ENCODE measurements at regions not wholly inside any gene's neighbourhood (a gene's known extent, or its start where the extent isn't known, plus 50 kb on each side); places are given as distances from the start of the nearest gene placed in this dataset.

DNA sequence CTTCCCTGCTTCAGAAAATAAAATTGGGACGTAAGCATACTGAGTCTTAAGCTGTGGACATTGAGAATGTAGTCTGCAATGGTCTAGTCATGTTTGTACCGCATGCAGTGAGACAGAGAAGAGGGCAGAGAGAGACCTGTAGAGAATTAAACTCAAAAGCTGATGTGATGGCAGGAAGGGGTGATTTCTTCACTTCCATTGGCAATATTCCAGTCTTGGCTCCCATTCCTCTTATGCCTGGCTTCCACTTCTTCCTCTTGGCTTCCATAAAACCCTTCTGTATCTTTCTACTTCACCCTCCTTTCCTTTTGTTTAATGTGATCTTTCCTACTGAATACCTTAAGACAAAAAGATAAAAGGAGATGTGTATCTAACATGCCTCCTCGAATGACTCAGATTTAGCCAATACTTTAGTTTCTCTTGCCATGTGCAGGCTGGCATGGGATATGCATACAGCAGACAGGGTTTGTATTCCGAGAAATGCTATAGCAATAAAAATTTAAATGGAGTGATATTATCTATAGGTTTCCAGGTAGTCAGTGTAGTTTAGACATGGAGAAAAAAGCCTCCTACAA, 423.1 kb upstream of the DYNLRB2 start:
- CTCF ChIA-PET, result no interaction called here
- Histone ChIP-seq H3K27me3 (replicated peaks in 1 of 4; ENCODE audit: control extremely low read depth in 1 of 4, control insufficient read depth in 3 of 4, insufficient read depth in 4 of 4, low read length in 3 of 4) (peaks cover 0 to 5% (median 0%) of the 10 kb centered on the region in 4 experiments), H4K20me1 (ENCODE audit: control insufficient read depth, insufficient read depth, low read length, poor library complexity, severe bottlenecking) (no peaks in the 10 kb centered on the region), H3K9ac (ENCODE audit: low read length) (no peak overlapping the region), H3K27ac (ENCODE audit: low read length in 2 of 2) (no peak overlapping the region), H3K4me2 (replicated peaks; ENCODE audit: low read depth, low read length, poor library complexity, severe bottlenecking) (no peak overlapping the region), H3K4me3 (ENCODE audit: control extremely low read depth in 1 of 5, extremely low read depth in 1 of 5, insufficient read depth in 1 of 5, low read depth in 2 of 5, low read length in 4 of 5) (no peak overlapping the region), H3K4me1 (ENCODE audit: control insufficient read depth in 2 of 2, insufficient read depth in 2 of 2, low read length in 2 of 2) (no peaks in the 10 kb centered on the region), H3K9me3 (ENCODE audit: control extremely low read depth in 1 of 3, control insufficient read depth in 2 of 3, insufficient read depth in 1 of 3, low read length in 2 of 3) (no peaks in the 10 kb centered on the region), H3K79me2 (ENCODE audit: control insufficient read depth, insufficient read depth, low read length) (no peaks in the 10 kb centered on the region), H2AFZ (ENCODE audit: insufficient read depth, low read depth, low read length, poor library complexity, severe bottlenecking) (no peak overlapping the region), H3K36me3 (replicated peaks in 1 of 2; ENCODE audit: control extremely low read depth in 1 of 2, control insufficient read depth in 1 of 2, extremely low read depth in 1 of 2, insufficient read depth in 2 of 2, low read length in 1 of 2) (no peaks in the 10 kb centered on the region)
- Mint-ChIP-seq H3K27ac (no peak overlapping the region), H3K27me3 (peaks cover 14% of the 10 kb centered on the region), H3K4me3 (no peak overlapping the region), H3K4me1 (no peaks in the 10 kb centered on the region), H3K9me3 (ENCODE audit: insufficient read depth) (no peaks in the 10 kb centered on the region)
- intact Hi-C loops (cut with micrococcal nuclease), result no loop called here
- POLR2A ChIA-PET, result no interaction called here
- DNase-seq, result no peak
- no peak for TF ChIP-seq EZH2 (IDR thresholded peaks at IDR 0.05; ENCODE audit: borderline replicate concordance, insufficient read depth, low read depth, low read length, poor library complexity, severe bottlenecking)
- TF ChIP-seq, protein P1, sequence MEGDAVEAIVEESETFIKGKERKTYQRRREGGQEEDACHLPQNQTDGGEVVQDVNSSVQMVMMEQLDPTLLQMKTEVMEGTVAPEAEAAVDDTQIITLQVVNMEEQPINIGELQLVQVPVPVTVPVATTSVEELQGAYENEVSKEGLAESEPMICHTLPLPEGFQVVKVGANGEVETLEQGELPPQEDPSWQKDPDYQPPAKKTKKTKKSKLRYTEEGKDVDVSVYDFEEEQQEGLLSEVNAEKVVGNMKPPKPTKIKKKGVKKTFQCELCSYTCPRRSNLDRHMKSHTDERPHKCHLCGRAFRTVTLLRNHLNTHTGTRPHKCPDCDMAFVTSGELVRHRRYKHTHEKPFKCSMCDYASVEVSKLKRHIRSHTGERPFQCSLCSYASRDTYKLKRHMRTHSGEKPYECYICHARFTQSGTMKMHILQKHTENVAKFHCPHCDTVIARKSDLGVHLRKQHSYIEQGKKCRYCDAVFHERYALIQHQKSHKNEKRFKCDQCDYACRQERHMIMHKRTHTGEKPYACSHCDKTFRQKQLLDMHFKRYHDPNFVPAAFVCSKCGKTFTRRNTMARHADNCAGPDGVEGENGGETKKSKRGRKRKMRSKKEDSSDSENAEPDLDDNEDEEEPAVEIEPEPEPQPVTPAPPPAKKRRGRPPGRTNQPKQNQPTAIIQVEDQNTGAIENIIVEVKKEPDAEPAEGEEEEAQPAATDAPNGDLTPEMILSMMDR (IDR thresholded peaks at IDR 0.05), result no peak
- no CpG with 5 or more reads among the region's 4 CpGs for WGBS (ENCODE audit: insufficient coverage)
- ATAC-seq (ENCODE audit: low read depth), result no peak

DNA sequence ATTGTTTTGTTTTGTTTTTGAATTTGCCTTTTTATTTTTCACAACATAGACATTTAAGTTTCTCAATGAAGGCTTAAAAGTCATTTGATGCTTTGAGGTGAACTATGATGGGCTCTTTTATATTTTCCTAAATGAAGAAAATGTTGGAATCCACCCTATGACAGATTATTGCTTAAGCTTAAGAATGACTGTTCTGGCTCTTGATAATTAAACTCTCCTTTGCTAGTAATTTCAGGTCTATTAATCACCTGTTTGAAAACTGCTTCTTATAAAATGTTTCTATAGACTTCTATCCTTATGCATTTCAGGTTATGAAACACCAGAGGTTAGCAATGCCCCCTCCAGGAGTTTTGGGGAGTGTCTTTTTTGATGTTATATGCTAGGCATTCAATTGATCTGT, 424.1 kb upstream of the DYNLRB2 start:
- Histone ChIP-seq H3K4me2 (replicated peaks; ENCODE audit: low read depth, low read length, poor library complexity, severe bottlenecking) (no peak overlapping the region), H3K36me3 (replicated peaks in 1 of 2; ENCODE audit: control extremely low read depth in 1 of 2, control insufficient read depth in 1 of 2, extremely low read depth in 1 of 2, insufficient read depth in 2 of 2, low read length in 1 of 2) (no peaks in the 10 kb centered on the region), H3K27me3 (replicated peaks in 1 of 4; ENCODE audit: control extremely low read depth in 1 of 4, control insufficient read depth in 3 of 4, insufficient read depth in 4 of 4, low read length in 3 of 4) (peaks cover 0 to 5% (median 0%) of the 10 kb centered on the region in 4 experiments), H2AFZ (ENCODE audit: insufficient read depth, low read depth, low read length, poor library complexity, severe bottlenecking) (no peak overlapping the region), H3K79me2 (ENCODE audit: control insufficient read depth, insufficient read depth, low read length) (no peaks in the 10 kb centered on the region), H3K4me3 (ENCODE audit: control extremely low read depth in 1 of 5, extremely low read depth in 1 of 5, insufficient read depth in 1 of 5, low read depth in 2 of 5, low read length in 4 of 5) (no peak overlapping the region), H3K4me1 (ENCODE audit: control insufficient read depth in 2 of 2, insufficient read depth in 2 of 2, low read length in 2 of 2) (no peaks in the 10 kb centered on the region), H3K9me3 (ENCODE audit: control extremely low read depth in 1 of 3, control insufficient read depth in 2 of 3, insufficient read depth in 1 of 3, low read length in 2 of 3) (peaks cover 0 to 2% (median 0%) of the 10 kb centered on the region in 3 donors), H4K20me1 (ENCODE audit: control insufficient read depth, insufficient read depth, low read length, poor library complexity, severe bottlenecking) (no peaks in the 10 kb centered on the region), H3K9ac (ENCODE audit: low read length) (no peak overlapping the region), H3K27ac (ENCODE audit: low read length in 2 of 2) (no peak overlapping the region)
- no peak for DNase-seq
- Mint-ChIP-seq H3K4me3 (no peak overlapping the region), H3K9me3 (ENCODE audit: insufficient read depth) (no peaks in the 10 kb centered on the region), H3K27ac (no peak overlapping the region), H3K4me1 (no peaks in the 10 kb centered on the region), H3K27me3 (peaks cover 11% of the 10 kb centered on the region)
- intact Hi-C loops (cut with micrococcal nuclease), result no loop called here
- no peak for ATAC-seq (ENCODE audit: low read depth)
- TF ChIP-seq, protein P1 (IDR thresholded peaks at IDR 0.05), result no peak
- no peak for TF ChIP-seq EZH2 (IDR thresholded peaks at IDR 0.05; ENCODE audit: borderline replicate concordance, insufficient read depth, low read depth, low read length, poor library complexity, severe bottlenecking)
- CTCF ChIA-PET, result no interaction called here
- POLR2A ChIA-PET, result no interaction called here
